HUES48 (cell line): ENCODE measurements at regions not wholly inside any gene's neighbourhood (a gene's known extent, or its start where the extent isn't known, plus 50 kb on each side); places are given as distances from the start of the nearest gene placed in this dataset.

Experiments
- H3K27ac ChIP-seq: one replicate; pipeline ENCODE4 v1.7.0; 2013; ENCODE audit warnings: low read depth, low read length, inconsistent platforms
- H3K27me3 ChIP-seq: 2 replicates; pipeline ENCODE4 v1.6.1; 2013; ENCODE audit warnings: mild to moderate bottlenecking, low read length; ENCODE audit not compliant: control insufficient read depth, insufficient read depth
- H3K36me3 ChIP-seq: 2 replicates; pipeline ENCODE4 v1.6.1; 2013; ENCODE audit warnings: low read length; ENCODE audit not compliant: control insufficient read depth, insufficient read depth
- H3K4me1 ChIP-seq: 2 replicates; pipeline ENCODE4 v1.6.1; 2013; ENCODE audit warnings: mild to moderate bottlenecking, low read length; ENCODE audit not compliant: control insufficient read depth, insufficient read depth
- H3K4me3 ChIP-seq: 2 replicates; pipeline ENCODE4 v1.5.1; 2013; ENCODE audit warnings: mild to moderate bottlenecking, low read depth, low read length
- H3K9ac ChIP-seq: 2 replicates; pipeline ENCODE4 v1.6.1; 2013; ENCODE audit warnings: mild to moderate bottlenecking, low read depth, low read length, moderate library complexity
- H3K9me3 ChIP-seq: 2 replicates; pipeline ENCODE4 v1.6.1; 2013; ENCODE audit warnings: low read length; ENCODE audit not compliant: control insufficient read depth, insufficient read depth

DNA sequence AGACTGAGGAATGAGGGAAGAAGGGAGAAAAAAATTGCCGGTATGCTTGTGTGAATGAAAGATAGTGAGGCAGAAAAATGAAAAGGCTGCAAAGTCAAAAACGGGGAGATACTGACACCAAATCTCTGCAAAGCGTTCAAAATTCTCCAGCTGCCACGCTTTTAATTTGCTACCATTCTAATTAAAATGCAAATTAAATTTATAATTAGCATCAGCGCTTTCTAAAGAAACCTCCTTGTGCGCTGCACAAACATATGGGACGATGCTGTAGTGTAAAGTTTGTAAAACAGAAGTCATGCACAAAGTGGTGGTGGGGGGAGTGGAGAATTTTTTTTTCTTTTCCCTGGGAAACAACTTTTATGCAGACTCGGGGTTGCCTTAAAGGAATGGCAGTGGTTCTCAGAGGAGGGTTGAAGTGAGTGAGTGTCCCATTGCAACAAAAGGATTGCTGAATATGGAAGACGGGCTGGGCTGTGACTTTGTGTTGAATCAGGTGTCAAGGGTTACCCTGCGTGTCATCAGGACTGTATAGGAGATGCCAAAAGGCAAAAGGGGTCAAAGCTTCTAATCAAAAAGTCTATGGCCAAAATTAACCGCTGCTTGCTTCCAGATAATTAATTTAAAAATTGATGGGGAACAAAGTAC, 472.2 kb downstream of the NR2F2 start:
- Histone ChIP-seq H3K4me3 (no peak overlapping the region), H3K4me1 (peaks cover 20% of the 10 kb centered on the region)

DNA sequence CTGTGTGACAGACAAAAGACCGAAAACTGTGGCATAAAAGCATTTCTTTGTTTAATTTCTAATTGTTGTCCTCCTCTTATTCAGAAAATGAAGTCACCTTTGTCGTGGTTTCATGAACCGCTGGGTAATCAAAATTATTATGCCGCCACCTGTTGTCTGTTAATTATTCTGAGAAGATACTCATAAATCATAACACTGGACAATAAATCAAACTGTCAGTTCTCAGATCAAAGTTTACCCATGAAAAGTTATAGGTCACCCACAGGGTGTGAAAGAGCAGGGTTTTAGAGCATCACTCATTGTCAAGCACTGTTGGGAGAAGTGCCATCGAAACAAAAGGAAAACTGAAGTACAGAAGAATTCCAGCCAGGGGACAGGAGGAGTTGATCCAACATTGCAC, 474.3 kb downstream of the NR2F2 start:
- Histone ChIP-seq H3K4me3 (no peak overlapping the region), H3K27ac (no peak overlapping the region), H3K9ac (no peak overlapping the region), H3K9me3 (no peaks in the 10 kb centered on the region), H3K4me1 (peaks cover 20% of the 10 kb centered on the region), H3K36me3 (no peaks in the 10 kb centered on the region), H3K27me3 (no peaks in the 10 kb centered on the region)

More for the DNA sequence above, 472.2 kb downstream of the NR2F2 start:
- Histone ChIP-seq H3K27me3 (no peaks in the 10 kb centered on the region), H3K36me3 (no peaks in the 10 kb centered on the region), H3K27ac (no peak overlapping the region), H3K9ac (no peak overlapping the region), H3K9me3 (no peaks in the 10 kb centered on the region)

DNA sequence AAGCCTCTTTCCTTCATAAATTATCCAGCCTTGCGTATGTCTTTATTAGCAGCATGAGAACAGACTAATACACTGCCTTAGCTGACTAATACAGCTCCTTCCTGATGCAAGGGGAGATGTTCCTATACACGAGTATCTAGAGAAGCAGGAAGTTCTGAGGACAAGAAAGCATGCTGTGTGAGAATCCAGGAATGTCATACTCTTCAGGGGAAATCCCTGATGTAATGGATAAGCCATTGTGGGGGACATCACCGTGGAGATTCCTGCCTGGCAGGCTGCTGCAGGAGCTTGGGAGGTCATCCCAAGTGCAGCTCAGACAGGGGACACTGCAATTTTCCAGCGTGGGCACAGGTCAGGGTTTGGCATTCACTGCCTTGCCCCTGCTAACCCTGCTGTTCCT, 476.9 kb downstream of the NR2F2 start:
- H3K27me3 ChIP-seq = no peaks in the 10 kb centered on the region
- no peaks in the 10 kb centered on the region for H3K9me3 ChIP-seq
- no peak overlapping the region for H3K4me3 ChIP-seq
- H3K4me1 ChIP-seq = peaks cover 20% of the 10 kb centered on the region
- H3K9ac ChIP-seq = no peak overlapping the region
- H3K27ac ChIP-seq = no peak overlapping the region
- no peaks in the 10 kb centered on the region for H3K36me3 ChIP-seq

DNA sequence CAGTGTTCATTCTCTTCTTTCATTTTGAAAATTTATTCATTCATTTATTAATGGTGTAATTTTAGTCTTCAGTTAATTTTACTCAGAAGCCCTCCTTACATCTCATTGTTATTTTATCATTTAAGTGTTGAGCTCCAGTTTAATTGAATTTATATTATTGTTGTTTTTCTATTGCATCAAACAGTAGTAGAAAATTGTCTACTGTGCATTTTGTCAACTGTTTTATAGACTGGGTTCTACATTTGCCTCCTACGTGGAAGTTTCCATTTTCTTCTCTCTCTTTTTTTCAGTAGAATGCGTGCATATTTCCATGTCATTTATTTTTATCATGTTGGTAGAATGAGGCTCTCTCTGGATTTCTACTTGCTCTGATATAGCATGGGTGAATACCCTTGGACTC, 487.4 kb downstream of the NR2F2 start:
- Histone ChIP-seq H3K4me1 (no peaks in the 10 kb centered on the region), H3K4me3 (no peak overlapping the region), H3K9me3 (no peaks in the 10 kb centered on the region), H3K27ac (no peak overlapping the region), H3K27me3 (no peaks in the 10 kb centered on the region), H3K9ac (no peak overlapping the region), H3K36me3 (no peaks in the 10 kb centered on the region)

DNA sequence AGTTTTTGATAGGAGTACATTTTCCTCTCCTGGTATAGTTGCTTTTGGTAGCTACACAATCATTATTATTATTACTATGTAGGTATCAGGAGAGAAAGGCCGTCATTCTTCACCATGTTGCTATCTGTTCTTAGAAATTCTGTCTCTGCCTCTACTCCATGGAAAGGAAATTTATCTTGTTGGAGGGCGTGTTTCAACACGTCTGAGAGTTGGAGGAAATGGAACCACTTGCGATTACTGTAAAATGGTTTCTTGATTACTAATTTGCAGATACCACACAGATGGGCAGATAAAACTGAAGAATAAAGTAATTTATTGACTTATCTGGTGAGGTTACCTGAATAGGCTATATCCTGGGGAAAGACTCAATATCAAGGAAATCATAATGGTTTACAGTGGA, 488.4 kb downstream of the NR2F2 start:
- no peak overlapping the region for H3K4me3 ChIP-seq
- H3K9ac ChIP-seq = no peak overlapping the region
- H3K36me3 ChIP-seq = no peaks in the 10 kb centered on the region
- no peaks in the 10 kb centered on the region for H3K27me3 ChIP-seq
- H3K27ac ChIP-seq = no peak overlapping the region
- no peaks in the 10 kb centered on the region for H3K9me3 ChIP-seq
- no peaks in the 10 kb centered on the region for H3K4me1 ChIP-seq

DNA sequence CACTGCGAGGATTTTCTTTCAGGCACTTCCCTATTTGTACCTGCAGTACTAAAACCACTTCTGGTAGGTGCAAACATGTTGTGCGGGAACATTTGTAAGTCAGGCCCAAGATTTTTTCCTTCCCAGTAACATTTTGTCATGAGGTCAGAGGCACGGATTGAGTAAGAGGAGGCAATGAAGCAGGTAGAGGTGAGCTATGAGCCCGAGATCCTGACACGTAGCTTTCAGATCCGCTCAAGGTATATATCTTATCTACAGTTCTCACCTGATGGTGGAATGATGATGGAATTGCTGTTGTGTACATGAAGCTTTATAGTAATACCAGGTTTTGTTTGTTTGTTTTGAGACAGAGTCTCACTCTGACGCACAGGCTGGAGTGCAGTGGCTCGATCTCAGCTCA, 497.5 kb downstream of the NR2F2 start:
- H3K27ac ChIP-seq = no peak overlapping the region
- H3K36me3 ChIP-seq = no peaks in the 10 kb centered on the region
- no peaks in the 10 kb centered on the region for H3K9me3 ChIP-seq
- H3K27me3 ChIP-seq = no peaks in the 10 kb centered on the region
- H3K4me1 ChIP-seq = no peaks in the 10 kb centered on the region
- no peak overlapping the region for H3K9ac ChIP-seq
- H3K4me3 ChIP-seq = no peak overlapping the region

DNA sequence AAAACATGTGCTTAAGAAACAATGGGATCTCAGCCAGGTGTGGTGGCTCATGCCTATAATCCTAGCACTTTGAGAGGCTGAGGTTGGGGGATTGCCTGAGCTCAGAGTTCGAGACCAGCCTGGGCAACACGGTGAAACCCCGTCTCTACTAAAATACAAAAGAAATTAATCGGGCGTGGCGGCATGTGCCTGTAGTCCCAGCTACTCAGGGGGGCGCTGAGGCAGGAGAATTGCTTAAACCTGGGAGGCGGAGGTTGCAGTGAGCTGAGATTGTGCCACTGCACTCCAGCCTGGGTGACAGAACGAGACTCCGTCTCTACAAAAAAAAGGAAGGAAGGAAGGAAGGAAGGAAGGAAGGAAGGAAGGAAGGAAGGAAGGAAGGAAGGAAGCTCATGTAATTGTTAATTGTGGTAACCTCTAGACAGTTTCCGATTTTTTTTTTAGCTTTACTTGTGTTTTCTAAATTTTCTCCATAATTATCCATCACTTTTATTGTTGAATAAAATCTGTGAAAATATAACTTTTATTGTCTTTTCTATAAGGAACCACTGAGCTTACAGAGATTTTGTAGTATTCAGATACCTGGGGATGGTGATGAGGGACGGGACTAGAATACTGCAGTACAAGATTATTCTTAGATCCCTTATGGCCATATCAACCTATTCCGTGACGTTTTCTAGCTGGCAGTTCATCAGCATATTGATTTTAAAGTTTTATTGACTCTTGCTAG, 506.9 kb downstream of the NR2F2 start:
- Histone ChIP-seq H3K36me3 (no peaks in the 10 kb centered on the region), H3K4me3 (no peak overlapping the region), H3K9me3 (0 out of 2 replicates have a peak, but pooled peaks cover 8% of the 10 kb centered on the region), H3K9ac (no peak overlapping the region), H3K27ac (no peak overlapping the region), H3K4me1 (no peaks in the 10 kb centered on the region), H3K27me3 (no peaks in the 10 kb centered on the region)

DNA sequence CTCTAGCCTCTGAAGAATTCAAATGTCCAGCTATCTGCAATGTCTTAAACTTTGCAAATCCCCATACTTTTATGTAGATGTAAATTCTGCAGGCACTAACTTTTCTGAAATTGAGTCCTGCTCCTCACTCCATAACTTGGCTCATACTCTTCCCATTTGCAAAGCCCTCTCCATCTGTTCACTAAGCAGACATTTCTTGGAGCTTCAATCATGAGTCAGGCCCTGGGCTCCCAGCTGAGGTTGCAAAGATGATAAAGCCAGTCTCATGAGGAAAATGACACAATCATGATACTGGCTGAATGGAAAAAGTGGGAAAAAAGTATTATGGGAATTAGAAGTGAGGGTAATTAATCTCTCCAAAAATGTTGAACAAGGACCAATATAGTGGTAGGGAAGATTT, 507.6 kb downstream of the NR2F2 start:
- H3K9me3 ChIP-seq = 0 out of 2 replicates have a peak, but pooled peaks cover 8% of the 10 kb centered on the region
- no peaks in the 10 kb centered on the region for H3K27me3 ChIP-seq
- no peaks in the 10 kb centered on the region for H3K36me3 ChIP-seq
- H3K4me3 ChIP-seq = no peak overlapping the region
- H3K4me1 ChIP-seq = no peaks in the 10 kb centered on the region
- H3K27ac ChIP-seq = no peak overlapping the region
- no peak overlapping the region for H3K9ac ChIP-seq

DNA sequence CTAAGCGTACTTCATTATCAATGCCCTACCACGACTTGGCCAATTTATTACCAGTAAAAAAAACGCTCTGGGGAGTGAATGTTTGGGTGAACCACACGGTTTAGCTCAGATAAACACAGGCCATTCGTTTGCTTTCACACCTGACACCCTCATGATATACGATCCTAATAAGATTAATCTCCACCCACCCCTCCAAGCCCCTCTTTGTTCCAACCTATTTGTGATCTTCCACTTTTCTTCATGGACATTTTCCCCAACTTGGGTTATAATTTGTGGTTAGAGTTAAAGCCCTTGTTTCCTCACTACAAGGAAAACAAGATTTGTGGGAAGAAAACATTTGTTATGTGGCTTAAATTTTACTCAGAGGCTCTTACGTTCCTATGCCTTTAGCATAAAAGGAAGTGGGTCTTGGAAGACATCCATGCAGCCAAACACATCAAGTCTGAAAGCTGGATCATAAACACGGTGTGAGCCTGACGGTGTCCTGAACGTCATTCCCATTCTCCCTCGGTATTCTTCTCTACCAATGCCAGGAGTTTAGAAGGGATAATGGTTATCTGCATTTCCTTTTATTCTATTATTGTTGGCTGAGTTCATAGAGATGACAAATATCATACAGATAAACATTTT, 518.9 kb downstream of the NR2F2 start:
- Histone ChIP-seq H3K9ac (no peak overlapping the region), H3K36me3 (no peaks in the 10 kb centered on the region), H3K4me1 (peaks cover 3% of the 10 kb centered on the region; the same call in 1 of the 2 replicates), H3K9me3 (0 out of 2 replicates have a peak, but pooled peaks cover 3% of the 10 kb centered on the region), H3K4me3 (no peak overlapping the region), H3K27ac (no peak overlapping the region), H3K27me3 (no peaks in the 10 kb centered on the region)

DNA sequence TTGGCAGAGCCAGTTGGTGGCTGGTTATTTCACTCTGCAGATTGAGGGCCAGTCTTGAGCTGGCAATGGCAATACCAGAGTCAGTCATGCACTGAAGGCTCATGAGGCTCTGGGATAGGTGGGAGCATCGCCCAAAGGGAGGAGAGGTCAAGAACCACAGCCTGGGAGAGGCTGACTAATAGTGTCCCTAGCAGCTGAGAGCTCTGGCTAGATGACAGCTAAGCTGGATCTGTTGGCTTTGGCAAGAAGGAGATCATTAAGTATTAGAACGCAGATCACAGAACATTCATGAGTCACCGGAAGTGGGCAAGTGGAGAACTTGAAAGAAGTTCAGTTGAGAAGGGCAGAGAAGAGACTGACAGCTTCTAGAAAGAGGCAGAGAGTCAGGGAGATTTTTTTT, 521.1 kb downstream of the NR2F2 start:
- no peak overlapping the region for H3K9ac ChIP-seq
- H3K4me3 ChIP-seq = no peak overlapping the region
- no peak overlapping the region for H3K27ac ChIP-seq
- H3K4me1 ChIP-seq = peaks cover 3% of the 10 kb centered on the region; the same call in 1 of the 2 replicates
- no peaks in the 10 kb centered on the region for H3K9me3 ChIP-seq
- no peaks in the 10 kb centered on the region for H3K36me3 ChIP-seq
- no peaks in the 10 kb centered on the region for H3K27me3 ChIP-seq

DNA sequence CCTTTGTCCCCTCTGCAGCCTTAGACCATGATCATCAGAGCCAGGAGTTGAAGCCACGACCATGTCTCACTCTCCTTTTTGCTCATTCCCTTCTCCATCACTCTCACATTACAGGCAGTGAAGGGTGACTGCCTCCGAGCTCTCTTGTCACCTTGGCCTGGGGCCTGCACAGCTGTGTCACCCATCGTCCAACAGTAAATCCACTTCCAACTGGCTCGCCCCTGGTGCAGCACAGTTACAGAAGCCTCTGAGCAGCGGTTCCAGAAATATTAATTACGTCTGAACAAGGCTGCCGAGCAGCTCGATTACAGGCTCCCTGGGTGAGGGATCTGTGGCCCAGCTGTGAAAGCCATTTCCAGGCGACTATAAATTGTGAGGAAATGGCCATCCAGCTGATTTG, 528.2 kb downstream of the NR2F2 start:
- Histone ChIP-seq H3K36me3 (no peaks in the 10 kb centered on the region), H3K9ac (no peak overlapping the region), H3K4me1 (no peaks in the 10 kb centered on the region), H3K27me3 (no peaks in the 10 kb centered on the region), H3K27ac (no peak overlapping the region), H3K4me3 (no peak overlapping the region), H3K9me3 (no peaks in the 10 kb centered on the region)
